Fibroblast of mammary gland (primary cell): ENCODE measurements at regions not wholly inside any gene's neighbourhood (a gene's known extent, or its start where the extent isn't known, plus 50 kb on each side); places are given as distances from the start of the nearest gene placed in this dataset.

Experiments
- DNase-seq: peaks from one replicate; pipeline ENCODE4 v3.0.0-alpha.2; 2010; ENCODE audit warnings: low read depth
- H3K4me3 ChIP-seq: 2 replicates; pipeline ENCODE4 v1.5.1; 2011; ENCODE audit warnings: low read depth, mild to moderate bottlenecking, low read length, moderate library complexity; ENCODE audit not compliant: control insufficient read depth
- TF ChIP-seq, protein P1 (sequence below): conservative IDR thresholded peaks from 2 replicates; pipeline ENCODE4 v1.5.1; 2011; ENCODE audit warnings: low read depth, low read length, inconsistent platforms; ENCODE audit not compliant: control insufficient read depth, insufficient read depth

- peak; percentile 93 for DNase-seq
- H3K4me3 ChIP-seq, result peak overlapping the region; percentile 27
- TF ChIP-seq, protein P1, sequence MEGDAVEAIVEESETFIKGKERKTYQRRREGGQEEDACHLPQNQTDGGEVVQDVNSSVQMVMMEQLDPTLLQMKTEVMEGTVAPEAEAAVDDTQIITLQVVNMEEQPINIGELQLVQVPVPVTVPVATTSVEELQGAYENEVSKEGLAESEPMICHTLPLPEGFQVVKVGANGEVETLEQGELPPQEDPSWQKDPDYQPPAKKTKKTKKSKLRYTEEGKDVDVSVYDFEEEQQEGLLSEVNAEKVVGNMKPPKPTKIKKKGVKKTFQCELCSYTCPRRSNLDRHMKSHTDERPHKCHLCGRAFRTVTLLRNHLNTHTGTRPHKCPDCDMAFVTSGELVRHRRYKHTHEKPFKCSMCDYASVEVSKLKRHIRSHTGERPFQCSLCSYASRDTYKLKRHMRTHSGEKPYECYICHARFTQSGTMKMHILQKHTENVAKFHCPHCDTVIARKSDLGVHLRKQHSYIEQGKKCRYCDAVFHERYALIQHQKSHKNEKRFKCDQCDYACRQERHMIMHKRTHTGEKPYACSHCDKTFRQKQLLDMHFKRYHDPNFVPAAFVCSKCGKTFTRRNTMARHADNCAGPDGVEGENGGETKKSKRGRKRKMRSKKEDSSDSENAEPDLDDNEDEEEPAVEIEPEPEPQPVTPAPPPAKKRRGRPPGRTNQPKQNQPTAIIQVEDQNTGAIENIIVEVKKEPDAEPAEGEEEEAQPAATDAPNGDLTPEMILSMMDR, result no peak
These were observed 92.5 kb downstream of the VCPKMT start for GRCh38 chr14:50023671-50024490.

DNA sequence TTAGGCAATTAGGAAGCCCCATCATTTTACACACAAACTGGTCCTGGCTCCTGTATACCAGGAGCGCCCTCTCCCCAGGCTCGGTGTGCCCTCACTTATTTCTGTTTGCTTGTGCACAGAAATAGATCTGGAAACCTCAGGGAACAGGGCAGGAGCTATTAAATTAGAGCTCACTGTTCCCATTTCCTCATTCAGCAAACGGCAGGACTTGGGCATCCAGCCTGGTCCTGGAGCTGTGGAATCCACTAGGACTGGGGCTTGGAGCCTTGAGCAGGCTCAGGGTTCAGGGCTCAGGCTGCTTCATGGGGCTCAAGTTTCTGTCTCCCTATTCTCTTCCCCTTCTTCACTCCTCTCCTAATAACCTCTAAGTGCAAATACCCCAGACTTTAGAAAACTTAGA lies 91.3 kb downstream of the VCPKMT start:
- no peak for DNase-seq
- no peak overlapping the region for H3K4me3 ChIP-seq
- TF ChIP-seq, protein P1, result no peak

GRCh38 chr14:50025776-50026175 lies 90.6 kb downstream of the VCPKMT start:
- H3K4me3 ChIP-seq, result no peak overlapping the region
- peak; percentile 76 for DNase-seq
- TF ChIP-seq, protein P1, result no peak

DNA sequence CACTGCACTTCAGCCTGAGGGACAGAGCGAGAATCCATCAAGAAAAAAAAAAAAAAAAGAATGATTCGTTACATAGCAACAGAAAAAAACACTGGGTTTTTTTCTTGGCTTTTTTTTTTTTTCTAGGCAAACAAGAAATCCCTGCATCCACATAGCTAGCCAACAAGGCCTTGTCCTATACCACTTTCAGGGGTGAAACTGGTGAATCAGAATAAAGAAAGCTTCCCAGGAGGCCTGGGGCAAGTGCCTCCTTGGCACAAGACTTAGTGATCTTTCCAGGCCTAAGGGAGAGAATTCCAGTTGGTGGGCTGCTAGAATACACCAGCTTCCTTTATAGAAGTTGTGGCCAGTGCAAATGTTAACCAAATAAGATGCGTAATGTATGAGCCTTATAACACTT lies 90.0 kb downstream of the VCPKMT start:
- no peak overlapping the region for H3K4me3 ChIP-seq
- no peak for DNase-seq
- TF ChIP-seq, protein P1, result no peak

DNA sequence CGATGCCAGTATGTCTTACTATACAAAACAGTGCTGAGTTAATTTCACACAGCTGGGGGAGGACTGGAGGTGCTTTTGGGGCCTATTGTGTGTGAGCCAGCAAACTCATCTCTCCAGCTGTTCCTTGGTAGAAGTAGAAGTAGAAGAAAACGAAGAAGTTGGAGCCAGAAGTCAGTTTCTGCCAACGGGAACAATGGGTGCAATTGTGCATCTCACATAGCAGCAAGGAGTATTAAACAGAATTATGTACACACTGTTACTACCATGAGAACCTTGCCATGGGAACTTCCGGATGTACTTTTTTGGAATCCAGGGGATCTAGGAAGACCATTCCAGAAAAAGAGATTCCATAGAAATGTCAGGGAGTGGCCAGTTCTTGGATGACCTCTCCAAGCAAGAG lies 88.6 kb downstream of the VCPKMT start:
- DNase-seq, result no peak
- TF ChIP-seq, protein P1, result no peak
- no peak overlapping the region for H3K4me3 ChIP-seq

DNA sequence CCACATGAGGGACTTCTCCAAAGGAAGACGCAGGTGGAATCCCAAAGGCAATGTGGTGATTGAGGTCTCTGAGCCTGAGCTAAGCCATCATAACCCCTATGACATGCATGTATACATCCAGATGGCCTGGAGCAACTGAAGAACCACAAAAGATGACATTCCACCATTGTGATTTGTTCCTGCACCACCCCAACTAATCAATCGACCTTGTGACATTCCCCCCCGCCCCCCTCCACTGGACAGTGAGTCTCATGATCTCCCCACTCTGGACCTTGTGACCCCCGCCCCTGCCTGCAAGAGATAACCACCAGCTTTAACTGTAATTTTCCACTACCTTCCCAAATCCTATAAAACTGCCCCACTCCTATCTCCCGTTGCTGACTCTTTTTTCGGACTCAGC lies 87.9 kb downstream of the VCPKMT start:
- H3K4me3 ChIP-seq, result no peak overlapping the region
- TF ChIP-seq, protein P1, result no peak
- DNase-seq, result no peak
